Loucy (cell line): ENCODE measurements at regions not wholly inside any gene's neighbourhood (a gene's known extent, or its start where the extent isn't known, plus 50 kb on each side); places are given as distances from the start of the nearest gene placed in this dataset.

Experiments used
- CTCF ChIP-seq: fragments of 200-600 bp; sonication (generic); conservative IDR thresholded peaks from 2 replicates; pipeline ENCODE4 v1.5.1; 2014; ENCODE audit warnings: mild to moderate bottlenecking, antibody characterized with exemption, low read length
- EZH2phosphoT487 ChIP-seq: fragments of 200-600 bp; IDR thresholded peaks from 2 replicates; pipeline ENCODE4 v1.6.1; 2018; ENCODE audit warnings: antibody characterized with exemption, mild to moderate bottlenecking, moderate library complexity, borderline replicate concordance

GRCh38 chr4:27412613-27413012 is 552.0 kb downstream of the STIM2 start:
- no peak for TF ChIP-seq CTCF
- no peak for TF ChIP-seq EZH2phosphoT487
